GM23338 (cell line): ENCODE measurements at regions not wholly inside any gene's neighbourhood (a gene's known extent, or its start where the extent isn't known, plus 50 kb on each side); places are given as distances from the start of the nearest gene placed in this dataset.

Source experiments
- ATAC-seq: fragments of 200-7000 bp; cut with Tn5 transposase; 3 replicates; pipeline ENCODE4 v1.9.1; 2020
- DNase-seq: peaks from one replicate; pipeline ENCODE4 v3.0.0-alpha.2; 2015; ENCODE audit warnings: low spot score
- H2AFZ ChIP-seq: fragments of 200-600 bp; sonication (generic); 2 replicates; pipeline ENCODE4 v1.8.0; 2016; ENCODE audit warnings: antibody characterized with exemption, mild to moderate bottlenecking, moderate library complexity
- H3F3A ChIP-seq: fragments of 200-600 bp; sonication (generic); replicated peaks from 2 replicates; pipeline ENCODE4 v1.8.0; 2017; ENCODE audit warnings: antibody characterized with exemption, mixed run types, low read depth
- H3K27ac ChIP-seq: fragments of 200-600 bp; sonication (generic); 2 replicates; pipeline ENCODE4 v1.6.1; 2016; ENCODE audit warnings: low read depth
- H3K27me3 ChIP-seq: fragments of 200-600 bp; sonication (generic); 2 replicates; pipeline ENCODE4 v1.8.0; 2016; ENCODE audit warnings: mild to moderate bottlenecking, mixed run types, moderate library complexity; ENCODE audit not compliant: insufficient read depth
- H3K36me3 ChIP-seq: fragments of 200-600 bp; sonication (generic); 2 replicates; pipeline ENCODE4 v1.8.0; 2016; ENCODE audit warnings: mild to moderate bottlenecking; ENCODE audit not compliant: insufficient read depth
- H3K4me1 ChIP-seq: fragments of 200-600 bp; sonication (generic); 2 replicates; pipeline ENCODE4 v1.8.0; 2016; ENCODE audit warnings: mild to moderate bottlenecking, moderate library complexity; ENCODE audit not compliant: insufficient read depth
- H3K4me2 ChIP-seq: fragments of 200-600 bp; sonication (generic); 2 replicates; pipeline ENCODE4 v1.7.1; 2017; ENCODE audit warnings: mixed run types
- H3K4me3 ChIP-seq: fragments of 200-600 bp; sonication (generic); 2 replicates; pipeline ENCODE4 v1.6.1; 2016; ENCODE audit warnings: mixed run types
- H3K79me2 ChIP-seq: fragments of 200-600 bp; sonication (generic); replicated peaks from 2 replicates; pipeline ENCODE4 v1.8.0; 2017; ENCODE audit warnings: mild to moderate bottlenecking; ENCODE audit not compliant: insufficient read depth
- H3K9me2 ChIP-seq: fragments of 200-600 bp; sonication (generic); 2 replicates; pipeline ENCODE4 v1.8.0; 2017; ENCODE audit not compliant: insufficient read depth
- H4K20me1 ChIP-seq: fragments of 200-600 bp; sonication (generic); replicated peaks from 2 replicates; pipeline ENCODE4 v1.8.0; 2017; ENCODE audit warnings: mild to moderate bottlenecking; ENCODE audit not compliant: insufficient read depth
- H3K27ac Mint-ChIP-seq: 2 replicates; pipeline ENCODE4 v1.8.0; 2020; ENCODE audit warnings: inconsistent platforms, mild to moderate bottlenecking, moderate library complexity, mixed read lengths
- H3K27me3 Mint-ChIP-seq: 3 replicates; pipeline ENCODE4 v1.8.0; 2022; ENCODE audit warnings: low read depth, mild to moderate bottlenecking, moderate library complexity, mixed read lengths, inconsistent platforms; ENCODE audit not compliant: insufficient read depth, poor library complexity
- H3K36me3 Mint-ChIP-seq: 3 replicates; pipeline ENCODE4 v1.8.0; 2021; ENCODE audit warnings: low read depth, mild to moderate bottlenecking, inconsistent platforms, moderate library complexity, mixed read lengths
- H3K4me1 Mint-ChIP-seq: 3 replicates; pipeline ENCODE4 v1.8.0; 2020; ENCODE audit warnings: mild to moderate bottlenecking, inconsistent platforms, mixed read lengths
- H3K4me3 Mint-ChIP-seq: 3 replicates; pipeline ENCODE4 v1.8.0; 2021; ENCODE audit warnings: moderate library complexity, mild to moderate bottlenecking, inconsistent platforms, mixed read lengths
- H3K9me3 Mint-ChIP-seq: 3 replicates; pipeline ENCODE4 v1.8.0; 2020; ENCODE audit warnings: moderate library complexity, mild to moderate bottlenecking, inconsistent platforms, mixed read lengths
- CREB1 ChIP-seq: fragments of 250-450 bp; sonication (Bioruptor Pico); IDR thresholded peaks from 2 replicates; pipeline ENCODE4 v1.5.0; 2020; ENCODE audit warnings: low read depth, mild to moderate bottlenecking, moderate library complexity
- EZH2 ChIP-seq: fragments of 200-600 bp; sonication (generic); IDR thresholded peaks from one replicate; pipeline ENCODE4 v1.8.0; 2017; ENCODE audit warnings: antibody characterized with exemption, mild to moderate bottlenecking, low read depth; ENCODE audit not compliant: unreplicated experiment
- EZH2phosphoT487 ChIP-seq: fragments of 200-600 bp; sonication (generic); IDR thresholded peaks from one replicate; pipeline ENCODE4 v1.8.1; 2018; ENCODE audit warnings: antibody characterized with exemption; ENCODE audit not compliant: unreplicated experiment
- NANOG ChIP-seq: IDR thresholded peaks from 2 replicates; pipeline ENCODE4 v1.6.1; 2016; ENCODE audit warnings: antibody characterized with exemption, borderline replicate concordance
- POLR2AphosphoS5 ChIP-seq: IDR thresholded peaks from 2 replicates; pipeline ENCODE4 v1.6.1; 2016; ENCODE audit warnings: antibody characterized with exemption, low read depth
- STAT1 ChIP-seq: IDR thresholded peaks from one replicate; pipeline ENCODE4 v1.6.1; 2016; ENCODE audit warnings: antibody characterized with exemption; ENCODE audit not compliant: unreplicated experiment
- ZNF114 ChIP-seq: fragments of 250-450 bp; sonication (Bioruptor Pico); IDR thresholded peaks from 2 replicates; pipeline ENCODE4 v1.5.0; 2020; ENCODE audit warnings: mild to moderate bottlenecking, moderate library complexity
- ZNF331 ChIP-seq: fragments of 250-450 bp; sonication (Bioruptor Pico); IDR thresholded peaks from 2 replicates; pipeline ENCODE4 v1.5.0; 2020; ENCODE audit warnings: low read depth, mild to moderate bottlenecking, moderate library complexity
- TF ChIP-seq, protein P1 (sequence below): IDR thresholded peaks from one replicate; pipeline ENCODE4 v1.6.1; 2018; ENCODE audit warnings: antibody characterized with exemption; ENCODE audit not compliant: unreplicated experiment
- TF ChIP-seq, protein P2 (sequence below): fragments of 250-450 bp; sonication (Bioruptor Pico); IDR thresholded peaks from 2 replicates; pipeline ENCODE4 v1.5.0; 2020; ENCODE audit warnings: mild to moderate bottlenecking, moderate library complexity
- TF ChIP-seq, protein P3 (sequence below): IDR thresholded peaks from 2 replicates; pipeline ENCODE4 v1.6.1; 2016; ENCODE audit warnings: antibody characterized with exemption
- TF ChIP-seq, protein P4 (sequence below), 2 experiments: fragments of 200-600 bp in 1 of 2; sonication (generic) in 1 of 2; conservative IDR thresholded peaks; 2 replicates each; pipeline versions ENCODE4 v1.5.1 to v1.6.1; 2016 to 2017; ENCODE audit warnings: antibody characterized with exemption in 2 of 2, low read depth in 2 of 2, mild to moderate bottlenecking in 2 of 2, moderate library complexity in 1 of 2

DNA sequence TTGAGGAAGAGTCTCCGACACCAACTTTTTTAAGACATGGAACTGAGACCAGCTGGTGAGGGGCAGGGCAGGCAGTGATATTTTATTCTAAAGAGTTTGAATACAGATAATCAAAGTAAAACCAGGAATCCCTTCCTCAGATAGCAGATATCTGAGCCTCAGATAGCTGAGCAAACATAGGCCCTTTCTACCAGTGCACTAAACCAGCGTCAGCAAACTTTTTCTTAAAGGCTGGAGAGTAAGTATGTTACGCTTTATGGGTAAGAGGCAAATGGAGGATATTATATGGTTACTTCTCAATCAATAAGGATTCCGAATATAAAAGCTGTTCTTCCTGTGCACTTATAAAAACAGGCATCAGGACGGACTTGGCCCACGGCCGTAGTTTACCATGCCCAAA is 73.9 kb downstream of the WNT5A start:
- no peaks in the 10 kb centered on the region for H3K27me3 ChIP-seq
- H3K4me1 Mint-ChIP-seq, result no peaks in the 10 kb centered on the region
- DNase-seq (no peak), ATAC-seq (no peak)
- H3K27ac ChIP-seq, result no peak overlapping the region
- no peak overlapping the region for H3K27ac Mint-ChIP-seq
- H3K9me2 ChIP-seq, result no peaks in the 10 kb centered on the region
- H3K4me1 ChIP-seq, result no peaks in the 10 kb centered on the region
- no peaks in the 10 kb centered on the region for H3K36me3 ChIP-seq
- H3K4me3 Mint-ChIP-seq, result no peak overlapping the region
- 0 out of 3 replicates have a peak, but pooled peaks cover 3% of the 10 kb centered on the region for H3K9me3 Mint-ChIP-seq
- no peaks in the 10 kb centered on the region for H3K27me3 Mint-ChIP-seq
- H3K4me2 ChIP-seq, result no peak overlapping the region
- H3K4me3 ChIP-seq, result no peak overlapping the region
- no peaks in the 10 kb centered on the region for H3K36me3 Mint-ChIP-seq
- H2AFZ ChIP-seq, result no peak overlapping the region
- H3K79me2 ChIP-seq, result no peaks in the 10 kb centered on the region
- no peaks in the 10 kb centered on the region for H4K20me1 ChIP-seq
- H3F3A ChIP-seq, result no peaks in the 10 kb centered on the region
- TF ChIP-seq, protein P1, sequence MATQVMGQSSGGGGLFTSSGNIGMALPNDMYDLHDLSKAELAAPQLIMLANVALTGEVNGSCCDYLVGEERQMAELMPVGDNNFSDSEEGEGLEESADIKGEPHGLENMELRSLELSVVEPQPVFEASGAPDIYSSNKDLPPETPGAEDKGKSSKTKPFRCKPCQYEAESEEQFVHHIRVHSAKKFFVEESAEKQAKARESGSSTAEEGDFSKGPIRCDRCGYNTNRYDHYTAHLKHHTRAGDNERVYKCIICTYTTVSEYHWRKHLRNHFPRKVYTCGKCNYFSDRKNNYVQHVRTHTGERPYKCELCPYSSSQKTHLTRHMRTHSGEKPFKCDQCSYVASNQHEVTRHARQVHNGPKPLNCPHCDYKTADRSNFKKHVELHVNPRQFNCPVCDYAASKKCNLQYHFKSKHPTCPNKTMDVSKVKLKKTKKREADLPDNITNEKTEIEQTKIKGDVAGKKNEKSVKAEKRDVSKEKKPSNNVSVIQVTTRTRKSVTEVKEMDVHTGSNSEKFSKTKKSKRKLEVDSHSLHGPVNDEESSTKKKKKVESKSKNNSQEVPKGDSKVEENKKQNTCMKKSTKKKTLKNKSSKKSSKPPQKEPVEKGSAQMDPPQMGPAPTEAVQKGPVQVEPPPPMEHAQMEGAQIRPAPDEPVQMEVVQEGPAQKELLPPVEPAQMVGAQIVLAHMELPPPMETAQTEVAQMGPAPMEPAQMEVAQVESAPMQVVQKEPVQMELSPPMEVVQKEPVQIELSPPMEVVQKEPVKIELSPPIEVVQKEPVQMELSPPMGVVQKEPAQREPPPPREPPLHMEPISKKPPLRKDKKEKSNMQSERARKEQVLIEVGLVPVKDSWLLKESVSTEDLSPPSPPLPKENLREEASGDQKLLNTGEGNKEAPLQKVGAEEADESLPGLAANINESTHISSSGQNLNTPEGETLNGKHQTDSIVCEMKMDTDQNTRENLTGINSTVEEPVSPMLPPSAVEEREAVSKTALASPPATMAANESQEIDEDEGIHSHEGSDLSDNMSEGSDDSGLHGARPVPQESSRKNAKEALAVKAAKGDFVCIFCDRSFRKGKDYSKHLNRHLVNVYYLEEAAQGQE, result no peak
- TF ChIP-seq, protein P2, sequence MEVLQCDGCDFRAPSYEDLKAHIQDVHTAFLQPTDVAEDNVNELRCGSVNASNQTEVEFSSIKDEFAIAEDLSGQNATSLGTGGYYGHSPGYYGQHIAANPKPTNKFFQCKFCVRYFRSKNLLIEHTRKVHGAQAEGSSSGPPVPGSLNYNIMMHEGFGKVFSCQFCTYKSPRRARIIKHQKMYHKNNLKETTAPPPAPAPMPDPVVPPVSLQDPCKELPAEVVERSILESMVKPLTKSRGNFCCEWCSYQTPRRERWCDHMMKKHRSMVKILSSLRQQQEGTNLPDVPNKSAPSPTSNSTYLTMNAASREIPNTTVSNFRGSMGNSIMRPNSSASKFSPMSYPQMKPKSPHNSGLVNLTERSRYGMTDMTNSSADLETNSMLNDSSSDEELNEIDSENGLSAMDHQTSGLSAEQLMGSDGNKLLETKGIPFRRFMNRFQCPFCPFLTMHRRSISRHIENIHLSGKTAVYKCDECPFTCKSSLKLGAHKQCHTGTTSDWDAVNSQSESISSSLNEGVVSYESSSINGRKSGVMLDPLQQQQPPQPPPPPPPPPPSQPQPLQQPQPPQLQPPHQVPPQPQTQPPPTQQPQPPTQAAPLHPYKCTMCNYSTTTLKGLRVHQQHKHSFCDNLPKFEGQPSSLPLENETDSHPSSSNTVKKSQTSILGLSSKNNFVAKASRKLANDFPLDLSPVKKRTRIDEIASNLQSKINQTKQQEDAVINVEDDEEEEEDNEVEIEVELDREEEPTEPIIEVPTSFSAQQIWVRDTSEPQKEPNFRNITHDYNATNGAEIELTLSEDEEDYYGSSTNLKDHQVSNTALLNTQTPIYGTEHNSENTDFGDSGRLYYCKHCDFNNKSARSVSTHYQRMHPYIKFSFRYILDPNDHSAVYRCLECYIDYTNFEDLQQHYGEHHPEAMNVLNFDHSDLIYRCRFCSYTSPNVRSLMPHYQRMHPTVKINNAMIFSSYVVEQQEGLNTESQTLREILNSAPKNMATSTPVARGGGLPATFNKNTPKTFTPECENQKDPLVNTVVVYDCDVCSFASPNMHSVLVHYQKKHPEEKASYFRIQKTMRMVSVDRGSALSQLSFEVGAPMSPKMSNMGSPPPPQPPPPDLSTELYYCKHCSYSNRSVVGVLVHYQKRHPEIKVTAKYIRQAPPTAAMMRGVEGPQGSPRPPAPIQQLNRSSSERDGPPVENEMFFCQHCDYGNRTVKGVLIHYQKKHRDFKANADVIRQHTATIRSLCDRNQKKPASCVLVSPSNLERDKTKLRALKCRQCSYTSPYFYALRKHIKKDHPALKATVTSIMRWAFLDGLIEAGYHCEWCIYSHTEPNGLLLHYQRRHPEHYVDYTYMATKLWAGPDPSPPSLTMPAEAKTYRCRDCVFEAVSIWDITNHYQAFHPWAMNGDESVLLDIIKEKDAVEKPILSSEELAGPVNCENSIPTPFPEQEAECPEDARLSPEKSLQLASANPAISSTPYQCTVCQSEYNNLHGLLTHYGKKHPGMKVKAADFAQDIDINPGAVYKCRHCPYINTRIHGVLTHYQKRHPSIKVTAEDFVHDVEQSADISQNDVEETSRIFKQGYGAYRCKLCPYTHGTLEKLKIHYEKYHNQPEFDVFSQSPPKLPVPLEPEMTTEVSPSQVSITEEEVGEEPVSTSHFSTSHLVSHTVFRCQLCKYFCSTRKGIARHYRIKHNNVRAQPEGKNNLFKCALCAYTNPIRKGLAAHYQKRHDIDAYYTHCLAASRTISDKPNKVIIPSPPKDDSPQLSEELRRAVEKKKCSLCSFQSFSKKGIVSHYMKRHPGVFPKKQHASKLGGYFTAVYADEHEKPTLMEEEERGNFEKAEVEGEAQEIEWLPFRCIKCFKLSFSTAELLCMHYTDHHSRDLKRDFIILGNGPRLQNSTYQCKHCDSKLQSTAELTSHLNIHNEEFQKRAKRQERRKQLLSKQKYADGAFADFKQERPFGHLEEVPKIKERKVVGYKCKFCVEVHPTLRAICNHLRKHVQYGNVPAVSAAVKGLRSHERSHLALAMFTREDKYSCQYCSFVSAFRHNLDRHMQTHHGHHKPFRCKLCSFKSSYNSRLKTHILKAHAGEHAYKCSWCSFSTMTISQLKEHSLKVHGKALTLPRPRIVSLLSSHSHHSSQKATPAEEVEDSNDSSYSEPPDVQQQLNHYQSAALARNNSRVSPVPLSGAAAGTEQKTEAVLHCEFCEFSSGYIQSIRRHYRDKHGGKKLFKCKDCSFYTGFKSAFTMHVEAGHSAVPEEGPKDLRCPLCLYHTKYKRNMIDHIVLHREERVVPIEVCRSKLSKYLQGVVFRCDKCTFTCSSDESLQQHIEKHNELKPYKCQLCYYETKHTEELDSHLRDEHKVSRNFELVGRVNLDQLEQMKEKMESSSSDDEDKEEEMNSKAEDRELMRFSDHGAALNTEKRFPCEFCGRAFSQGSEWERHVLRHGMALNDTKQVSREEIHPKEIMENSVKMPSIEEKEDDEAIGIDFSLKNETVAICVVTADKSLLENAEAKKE (CRISPR knock-in tag), result no peak
- TF ChIP-seq EZH2phosphoT487, result no peak
- no peak for TF ChIP-seq NANOG
- TF ChIP-seq POLR2AphosphoS5, result no peak
- TF ChIP-seq CREB1 (CRISPR knock-in tag), result no peak
- TF ChIP-seq, protein P3, sequence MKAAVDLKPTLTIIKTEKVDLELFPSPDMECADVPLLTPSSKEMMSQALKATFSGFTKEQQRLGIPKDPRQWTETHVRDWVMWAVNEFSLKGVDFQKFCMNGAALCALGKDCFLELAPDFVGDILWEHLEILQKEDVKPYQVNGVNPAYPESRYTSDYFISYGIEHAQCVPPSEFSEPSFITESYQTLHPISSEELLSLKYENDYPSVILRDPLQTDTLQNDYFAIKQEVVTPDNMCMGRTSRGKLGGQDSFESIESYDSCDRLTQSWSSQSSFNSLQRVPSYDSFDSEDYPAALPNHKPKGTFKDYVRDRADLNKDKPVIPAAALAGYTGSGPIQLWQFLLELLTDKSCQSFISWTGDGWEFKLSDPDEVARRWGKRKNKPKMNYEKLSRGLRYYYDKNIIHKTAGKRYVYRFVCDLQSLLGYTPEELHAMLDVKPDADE, result no peak
- TF ChIP-seq, protein P4, sequence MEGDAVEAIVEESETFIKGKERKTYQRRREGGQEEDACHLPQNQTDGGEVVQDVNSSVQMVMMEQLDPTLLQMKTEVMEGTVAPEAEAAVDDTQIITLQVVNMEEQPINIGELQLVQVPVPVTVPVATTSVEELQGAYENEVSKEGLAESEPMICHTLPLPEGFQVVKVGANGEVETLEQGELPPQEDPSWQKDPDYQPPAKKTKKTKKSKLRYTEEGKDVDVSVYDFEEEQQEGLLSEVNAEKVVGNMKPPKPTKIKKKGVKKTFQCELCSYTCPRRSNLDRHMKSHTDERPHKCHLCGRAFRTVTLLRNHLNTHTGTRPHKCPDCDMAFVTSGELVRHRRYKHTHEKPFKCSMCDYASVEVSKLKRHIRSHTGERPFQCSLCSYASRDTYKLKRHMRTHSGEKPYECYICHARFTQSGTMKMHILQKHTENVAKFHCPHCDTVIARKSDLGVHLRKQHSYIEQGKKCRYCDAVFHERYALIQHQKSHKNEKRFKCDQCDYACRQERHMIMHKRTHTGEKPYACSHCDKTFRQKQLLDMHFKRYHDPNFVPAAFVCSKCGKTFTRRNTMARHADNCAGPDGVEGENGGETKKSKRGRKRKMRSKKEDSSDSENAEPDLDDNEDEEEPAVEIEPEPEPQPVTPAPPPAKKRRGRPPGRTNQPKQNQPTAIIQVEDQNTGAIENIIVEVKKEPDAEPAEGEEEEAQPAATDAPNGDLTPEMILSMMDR (conservative IDR thresholded peaks at IDR 0.05; ENCODE audit: low read depth in 2 of 2), result no peak
- TF ChIP-seq ZNF331 (CRISPR knock-in tag), result no peak
- no peak for TF ChIP-seq EZH2
- TF ChIP-seq ZNF114 (CRISPR knock-in tag), result no peak
- no peak for TF ChIP-seq STAT1
